AG04450 (cell line): ENCODE measurements at regions not wholly inside any gene's neighbourhood (a gene's known extent, or its start where the extent isn't known, plus 50 kb on each side); places are given as distances from the start of the nearest gene placed in this dataset.

Experiments
- CTCF ChIA-PET: fragments of 300-600, 350-600 bp; formaldehyde crosslinking; extraction: SDS; loops from one replicate; lab custom pipeline; 2022; ENCODE audit warnings: antibody characterized with exemption, inconsistent platforms; lab: Charles Lee
- POLR2A ChIA-PET: fragments of 350-600 bp; formaldehyde crosslinking; extraction: SDS; loops from one replicate; lab custom pipeline; 2021; ENCODE audit warnings: antibody characterized with exemption, inconsistent platforms; lab: Yijun Ruan, JAX
- DNase-seq: peaks from one replicate; pipeline ENCODE4 v3.0.0-alpha.2; 2011; ENCODE audit warnings: low read depth, low spot score
- H3K27ac ChIP-seq: one replicate; pipeline ENCODE4 v1.5.1; 2012; ENCODE audit warnings: low read depth, low read length, control low read depth
- H3K27me3 ChIP-seq: one replicate; pipeline ENCODE4 v1.6.0; 2012; ENCODE audit warnings: low read length; ENCODE audit not compliant: control insufficient read depth, insufficient read depth
- H3K4me3 ChIP-seq: 2 replicates; pipeline ENCODE4 v1.5.1; 2011; ENCODE audit warnings: mild to moderate bottlenecking, low read depth, low read length, control low read depth
- H3K9me3 ChIP-seq: 2 replicates; pipeline ENCODE4 v1.5.1; 2012; ENCODE audit warnings: low read length; ENCODE audit not compliant: control insufficient read depth, insufficient read depth
- TF ChIP-seq, protein P1 (sequence below): IDR thresholded peaks from 2 replicates; pipeline ENCODE4 v1.5.1; 2011; ENCODE audit warnings: low read depth, low read length, control low read depth, inconsistent platforms

DNA sequence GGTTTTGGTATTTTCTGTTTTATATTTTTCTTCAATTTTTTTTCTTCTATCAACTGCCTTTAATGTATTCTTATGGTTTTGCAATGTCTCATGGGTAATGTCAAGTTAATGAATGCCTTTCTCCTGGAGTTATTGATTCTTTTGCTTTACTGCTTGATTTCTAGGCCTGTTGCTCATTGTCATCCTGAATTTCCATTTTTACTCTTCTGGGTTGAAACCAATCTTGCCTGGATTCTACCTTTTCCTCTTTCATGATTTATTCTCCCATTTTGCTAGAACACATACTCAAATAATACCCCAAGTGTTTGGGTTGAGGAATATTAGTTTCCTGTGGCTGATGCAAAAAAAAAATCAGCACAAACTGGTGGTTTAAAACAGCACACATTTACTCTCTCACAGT lies 315.2 kb upstream of the PDZRN3 start:
- no peaks in the 10 kb centered on the region for H3K27me3 ChIP-seq
- DNase-seq = no peak
- TF ChIP-seq, protein P1, sequence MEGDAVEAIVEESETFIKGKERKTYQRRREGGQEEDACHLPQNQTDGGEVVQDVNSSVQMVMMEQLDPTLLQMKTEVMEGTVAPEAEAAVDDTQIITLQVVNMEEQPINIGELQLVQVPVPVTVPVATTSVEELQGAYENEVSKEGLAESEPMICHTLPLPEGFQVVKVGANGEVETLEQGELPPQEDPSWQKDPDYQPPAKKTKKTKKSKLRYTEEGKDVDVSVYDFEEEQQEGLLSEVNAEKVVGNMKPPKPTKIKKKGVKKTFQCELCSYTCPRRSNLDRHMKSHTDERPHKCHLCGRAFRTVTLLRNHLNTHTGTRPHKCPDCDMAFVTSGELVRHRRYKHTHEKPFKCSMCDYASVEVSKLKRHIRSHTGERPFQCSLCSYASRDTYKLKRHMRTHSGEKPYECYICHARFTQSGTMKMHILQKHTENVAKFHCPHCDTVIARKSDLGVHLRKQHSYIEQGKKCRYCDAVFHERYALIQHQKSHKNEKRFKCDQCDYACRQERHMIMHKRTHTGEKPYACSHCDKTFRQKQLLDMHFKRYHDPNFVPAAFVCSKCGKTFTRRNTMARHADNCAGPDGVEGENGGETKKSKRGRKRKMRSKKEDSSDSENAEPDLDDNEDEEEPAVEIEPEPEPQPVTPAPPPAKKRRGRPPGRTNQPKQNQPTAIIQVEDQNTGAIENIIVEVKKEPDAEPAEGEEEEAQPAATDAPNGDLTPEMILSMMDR = no peak
- H3K9me3 ChIP-seq = no peaks in the 10 kb centered on the region
- no peak overlapping the region for H3K27ac ChIP-seq
- ChIA-PET CTCF (no interaction called here), POLR2A (no interaction called here)
- H3K4me3 ChIP-seq = no peak overlapping the region

DNA sequence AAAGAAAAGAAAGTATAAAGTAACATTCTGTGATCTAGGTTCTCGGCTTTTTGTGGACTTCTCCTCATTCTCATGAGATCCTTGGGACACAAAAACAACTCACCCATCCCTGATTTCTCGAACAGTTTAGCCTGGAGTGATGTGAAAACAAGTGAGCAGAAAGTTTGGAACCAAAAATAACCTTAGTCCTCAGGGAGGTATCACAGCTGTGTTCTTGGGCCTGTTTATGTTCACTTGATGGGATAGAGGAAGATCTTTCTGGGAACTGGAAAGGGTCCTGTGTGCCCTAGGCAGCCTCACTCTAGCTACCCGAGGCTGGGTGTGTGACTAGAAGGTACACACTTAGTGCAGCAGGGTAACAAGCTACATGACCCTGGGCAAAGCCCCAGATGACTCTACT lies 308.8 kb upstream of the PDZRN3 start:
- POLR2A ChIA-PET = no interaction called here
- CTCF ChIA-PET = no interaction called here
- Histone ChIP-seq H3K4me3 (no peak overlapping the region), H3K9me3 (no peaks in the 10 kb centered on the region), H3K27me3 (no peaks in the 10 kb centered on the region), H3K27ac (no peak overlapping the region)
- TF ChIP-seq, protein P1 = no peak
- DNase-seq = no peak

DNA sequence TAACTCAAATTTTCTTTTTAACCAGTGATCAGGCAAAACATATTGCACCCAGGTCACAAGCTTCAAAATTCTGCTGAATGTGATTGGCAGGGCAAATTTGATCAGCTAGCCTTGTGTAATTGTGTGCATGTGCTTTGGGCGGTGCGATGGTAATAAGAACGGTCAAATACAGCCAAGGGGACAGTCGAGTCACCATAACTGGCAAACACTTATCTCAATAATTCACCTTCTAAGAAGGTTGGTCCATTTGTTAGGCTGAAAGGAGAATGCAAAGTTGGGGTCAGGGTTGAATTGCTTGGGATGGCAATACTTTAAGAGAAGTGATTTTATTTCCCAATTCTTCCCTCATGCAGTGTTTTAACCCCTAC lies 302.4 kb upstream of the PDZRN3 start:
- ChIA-PET CTCF (no interaction called here), POLR2A (no interaction called here)
- H3K27ac ChIP-seq = no peak overlapping the region
- TF ChIP-seq, protein P1 = no peak
- no peak overlapping the region for H3K4me3 ChIP-seq
- H3K9me3 ChIP-seq = no peaks in the 10 kb centered on the region
- H3K27me3 ChIP-seq = peaks cover 2% of the 10 kb centered on the region
- no peak for DNase-seq

DNA sequence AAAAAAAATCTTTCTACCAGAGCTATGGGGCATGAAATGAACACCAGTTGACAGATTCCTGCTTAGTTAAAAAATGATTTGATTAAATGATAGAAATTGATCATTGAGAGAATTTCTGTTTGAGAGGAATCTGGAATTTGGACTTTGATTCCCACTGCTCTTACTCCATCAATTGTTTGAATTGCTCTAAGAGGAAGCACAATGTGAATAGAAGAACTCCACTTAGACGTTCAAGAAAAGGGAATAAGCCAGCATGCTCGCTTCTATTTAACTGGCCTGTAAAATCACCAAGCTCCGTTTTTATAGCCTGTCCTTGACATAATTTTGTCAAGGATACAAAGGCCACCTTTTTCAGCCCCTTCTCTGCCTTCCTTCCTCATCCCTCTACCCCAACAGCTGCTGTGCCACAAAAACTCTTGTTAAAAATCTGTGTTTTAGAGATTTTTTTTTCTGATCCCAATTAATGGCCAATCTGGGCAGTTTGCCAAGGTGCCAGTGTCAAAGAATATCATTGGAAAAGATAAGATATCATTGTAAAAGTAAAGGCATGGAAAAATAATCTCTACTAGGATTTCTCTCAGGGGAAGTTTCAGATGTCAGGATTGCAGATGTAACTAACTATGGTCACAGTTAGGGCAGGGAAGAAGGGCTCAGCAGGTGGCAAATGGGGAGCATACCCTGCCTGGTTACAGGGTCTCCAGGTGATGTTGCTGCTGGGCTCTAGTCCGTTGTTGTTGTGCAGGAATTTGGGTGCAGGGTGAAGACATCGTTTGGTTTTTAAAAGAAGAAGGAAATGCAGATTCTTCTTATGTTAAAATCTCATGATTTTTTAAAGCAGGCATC lies 301.8 kb upstream of the PDZRN3 start:
- TF ChIP-seq, protein P1 = no peak
- Histone ChIP-seq H3K9me3 (no peaks in the 10 kb centered on the region), H3K4me3 (no peak overlapping the region), H3K27ac (no peak overlapping the region), H3K27me3 (peaks cover 2% of the 10 kb centered on the region)
- DNase-seq = no peak
- POLR2A ChIA-PET = no interaction called here
- CTCF ChIA-PET = no interaction called here

DNA sequence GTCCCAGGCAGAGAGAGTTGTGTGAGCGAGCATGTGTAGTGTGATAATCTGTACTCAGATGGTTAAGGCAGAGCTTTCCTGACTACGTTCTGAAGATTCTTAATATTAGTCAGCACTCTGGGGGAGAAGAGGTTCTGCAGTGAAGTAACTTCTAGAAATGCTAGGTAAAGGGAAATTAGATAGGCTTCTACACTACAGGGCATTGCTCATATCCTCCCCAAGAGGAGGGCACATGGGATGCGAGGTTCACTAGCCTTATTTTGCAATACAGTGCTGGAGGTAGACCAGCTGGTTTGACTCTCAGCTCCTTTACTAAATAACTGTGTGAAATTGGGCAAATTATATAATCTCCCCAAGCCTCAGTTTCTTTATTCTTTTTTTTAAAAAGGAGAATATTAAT lies 300.3 kb upstream of the PDZRN3 start:
- peaks cover 2% of the 10 kb centered on the region for H3K27me3 ChIP-seq
- no peaks in the 10 kb centered on the region for H3K9me3 ChIP-seq
- ChIA-PET CTCF (interaction anchor here (0.5 kb wide), 1 partner anchor 201 kb away, joined by 3 read pairs; no protein-coding TSS in a partner anchor), POLR2A (no interaction called here)
- no peak overlapping the region for H3K27ac ChIP-seq
- TF ChIP-seq, protein P1 = no peak
- no peak overlapping the region for H3K4me3 ChIP-seq
- no peak for DNase-seq
